Glomerular visceral epithelial cell (primary cell): ENCODE measurements at regions not wholly inside any gene's neighbourhood (a gene's known extent, or its start where the extent isn't known, plus 50 kb on each side); places are given as distances from the start of the nearest gene placed in this dataset.
"Not testable (repeated sequence)": the region's sequence is repeated elsewhere in the genome, so short reads cannot be mapped to it uniquely, and the experiment has no call there.

Experiments used
- DNase-seq: peaks from one replicate; pipeline ENCODE4 v3.0.0-alpha.2; 2016; ENCODE audit errors: extremely low spot score

DNA sequence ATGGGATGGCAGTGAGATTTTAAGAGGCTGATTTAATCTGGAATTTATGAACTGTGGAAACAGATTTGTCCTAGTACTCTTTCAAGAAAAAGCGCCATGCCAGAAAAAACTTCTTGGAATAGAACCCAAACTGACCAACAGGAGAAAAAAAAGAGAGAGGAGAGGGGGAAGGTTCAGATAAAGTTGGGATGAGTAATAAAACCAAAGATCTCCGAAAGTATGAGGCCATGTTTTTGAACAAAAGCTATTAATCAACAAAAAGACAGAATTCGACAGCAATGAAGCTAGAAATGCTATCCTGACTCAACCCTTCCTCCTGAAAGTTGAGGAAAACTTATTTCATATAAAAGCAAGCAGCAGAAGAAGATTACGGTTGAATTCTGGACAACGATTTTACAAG, 135.5 kb downstream of the CEMIP2 start:
- DNase-seq = no peak

DNA sequence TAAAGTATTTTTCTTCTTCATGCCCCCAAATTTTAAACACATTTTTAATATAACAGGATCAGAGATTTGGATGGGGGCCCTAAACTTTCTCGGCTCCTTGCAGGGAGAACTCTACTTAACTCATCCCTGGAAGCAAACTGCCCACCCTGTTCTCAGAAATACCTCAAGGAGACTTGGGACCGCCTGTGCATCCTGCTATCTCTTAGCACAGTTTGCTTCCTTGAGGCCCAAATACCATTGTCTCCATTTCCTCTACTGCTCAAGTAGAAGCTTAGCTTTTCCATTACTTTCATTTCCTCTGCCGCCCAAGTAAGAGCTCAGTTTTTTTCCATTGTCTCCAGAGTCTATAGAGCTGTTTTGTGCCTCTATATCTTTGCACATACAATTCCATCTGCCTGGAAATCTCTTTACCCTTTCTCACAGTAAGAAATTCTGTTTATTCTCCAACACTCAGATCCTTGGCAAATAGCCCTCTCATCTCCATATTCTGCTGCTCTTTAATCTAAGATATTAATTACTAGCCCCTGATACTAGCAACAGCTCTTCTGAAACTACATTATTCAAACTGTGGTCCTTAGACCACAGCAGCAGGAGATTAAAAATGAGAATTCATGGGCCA, 137.8 kb downstream of the CEMIP2 start:
- no peak for DNase-seq

DNA sequence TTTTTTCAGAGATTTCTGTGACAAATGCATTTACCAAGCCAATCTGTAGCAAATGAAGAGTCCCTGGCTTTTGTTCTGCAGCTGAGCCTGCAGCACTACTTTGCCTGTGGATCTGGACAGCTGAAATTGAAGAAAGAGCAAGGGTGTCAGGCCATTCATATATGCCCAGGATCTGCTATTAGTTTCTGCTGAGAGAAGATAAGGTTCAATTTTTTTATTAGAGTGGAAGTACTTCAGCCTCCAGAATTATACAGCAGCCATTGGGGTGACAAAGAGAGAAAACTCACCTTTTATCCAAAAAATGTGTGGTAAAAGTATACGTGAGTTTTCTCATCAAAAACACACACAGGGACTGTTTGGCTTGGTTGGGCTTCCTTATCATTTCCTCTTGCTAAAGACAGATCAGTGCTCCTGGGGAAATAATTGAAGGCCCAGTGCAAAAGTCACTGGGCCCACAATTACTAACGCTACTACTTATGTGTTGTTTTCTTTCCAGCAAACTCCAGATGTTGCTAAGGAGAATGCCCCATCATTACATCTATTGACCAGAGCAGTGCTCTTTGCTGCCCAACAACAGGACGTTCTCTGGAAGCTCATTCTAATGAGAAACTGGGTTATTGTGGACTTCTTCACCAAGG, 138.6 kb downstream of the CEMIP2 start:
- no peak for DNase-seq

DNA sequence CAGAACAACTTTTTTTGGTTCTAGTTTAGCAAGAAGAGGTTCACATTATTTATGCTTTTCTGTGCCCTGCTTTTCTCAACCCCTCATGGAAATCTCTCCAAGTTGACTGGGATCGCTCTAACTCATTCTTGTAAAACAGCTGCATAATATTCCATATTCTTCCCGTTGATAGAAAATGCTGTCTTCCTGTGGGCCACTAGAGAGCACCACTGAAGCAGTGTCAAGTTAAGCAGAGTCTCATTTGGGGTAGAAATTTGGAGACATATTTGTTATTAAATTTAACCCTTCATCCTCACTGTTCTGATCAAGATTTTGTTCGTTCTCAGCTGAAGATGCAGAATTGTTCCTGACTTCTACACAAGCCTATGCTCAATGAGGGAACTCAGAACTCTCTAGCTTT, 140.1 kb downstream of the CEMIP2 start:
- no peak for DNase-seq

DNA sequence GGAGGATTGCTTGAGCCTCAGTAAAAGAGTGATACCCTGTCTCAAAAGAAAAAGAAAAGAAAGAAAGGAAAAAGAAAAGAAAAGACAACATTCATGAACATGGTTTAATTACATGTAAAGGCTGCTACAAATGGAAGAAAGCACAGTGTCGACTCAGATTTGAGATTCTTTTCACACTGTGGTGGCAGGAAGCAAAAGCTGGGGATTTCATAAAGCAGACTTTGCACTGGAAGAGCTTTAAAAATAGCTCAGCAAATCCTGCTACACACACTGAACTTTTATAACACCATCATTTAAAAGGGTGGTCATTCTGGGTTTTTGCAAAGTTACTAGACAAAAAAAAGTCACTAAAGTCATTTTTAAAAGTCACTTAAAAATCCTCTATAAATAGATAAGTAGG, 140.8 kb downstream of the CEMIP2 start:
- no peak for DNase-seq

DNA sequence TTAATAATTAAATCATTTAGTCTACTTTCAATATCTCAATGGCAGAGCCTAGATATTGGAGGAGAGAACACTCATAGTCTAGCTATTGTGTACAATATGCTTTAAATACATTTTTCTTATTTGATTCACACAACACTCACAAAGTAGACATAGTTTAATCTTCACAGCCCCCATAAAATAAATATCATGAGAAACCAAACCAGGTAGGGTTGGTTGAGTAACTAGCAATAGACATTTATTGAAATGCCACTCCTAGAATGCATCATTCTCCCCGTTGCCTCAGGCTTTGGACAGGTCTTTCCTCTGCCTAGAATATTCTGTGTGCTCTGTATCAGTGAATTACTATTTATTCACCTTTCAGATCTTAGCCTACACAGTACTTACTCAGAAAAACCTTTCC, 141.9 kb downstream of the CEMIP2 start:
- DNase-seq = no peak

DNA sequence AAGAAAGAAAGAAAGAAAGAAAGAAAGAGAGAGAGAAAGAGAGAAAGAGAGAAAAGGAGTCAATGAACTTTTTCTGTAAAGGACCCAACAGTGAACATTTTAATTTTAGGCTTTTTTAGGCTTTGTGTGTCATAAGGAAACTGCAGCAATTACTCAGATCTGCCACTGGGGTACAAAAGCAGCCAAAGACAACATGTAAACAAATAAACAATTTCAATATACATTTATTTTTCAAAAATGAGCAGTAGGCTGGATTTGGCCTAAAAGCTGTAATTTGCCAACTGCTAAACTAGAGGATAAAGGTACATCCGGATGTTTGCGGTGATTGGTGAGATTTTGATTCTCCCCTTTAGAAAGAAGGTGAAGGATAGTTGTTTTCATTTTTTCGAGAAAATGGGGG, 143.6 kb downstream of the CEMIP2 start:
- DNase-seq = no peak

DNA sequence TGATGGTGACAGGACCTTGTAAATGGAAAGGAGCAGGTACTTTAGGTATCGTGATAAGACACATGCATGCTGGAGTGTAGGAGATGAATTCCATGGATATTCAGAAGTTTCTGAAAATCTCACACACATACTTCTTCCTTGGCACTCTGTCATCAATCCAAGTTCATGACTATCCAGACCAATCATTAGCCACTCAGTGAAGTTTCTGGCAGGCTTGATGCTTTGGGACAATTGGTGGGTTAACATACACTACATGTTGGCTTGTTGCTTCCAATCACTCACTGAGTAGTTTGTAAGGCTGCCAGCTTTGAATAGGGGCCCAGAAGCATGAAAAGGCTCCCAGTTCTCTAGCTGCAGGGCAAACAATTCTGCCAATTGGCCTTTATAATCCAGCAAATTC, 147.6 kb downstream of the CEMIP2 start:
- no peak for DNase-seq

DNA sequence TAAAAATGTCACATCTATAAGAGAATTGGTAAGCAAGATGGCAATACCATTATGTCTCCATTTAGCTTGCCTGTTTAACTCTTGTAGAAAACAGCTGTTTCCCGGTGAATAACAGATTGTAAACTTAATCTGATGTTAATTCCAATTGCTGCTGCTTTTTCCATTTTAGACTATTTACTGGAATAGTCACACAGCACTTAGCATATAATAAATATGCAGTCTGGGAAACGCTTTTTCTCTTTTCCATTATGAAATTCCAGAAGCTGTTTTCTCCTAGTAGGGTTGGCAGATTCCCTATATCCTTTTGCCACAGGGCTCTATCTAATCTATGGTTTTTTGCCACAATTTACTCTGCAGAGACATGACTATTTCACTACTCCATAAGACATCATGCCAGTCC, 148.0 kb downstream of the CEMIP2 start:
- no peak for DNase-seq

DNA sequence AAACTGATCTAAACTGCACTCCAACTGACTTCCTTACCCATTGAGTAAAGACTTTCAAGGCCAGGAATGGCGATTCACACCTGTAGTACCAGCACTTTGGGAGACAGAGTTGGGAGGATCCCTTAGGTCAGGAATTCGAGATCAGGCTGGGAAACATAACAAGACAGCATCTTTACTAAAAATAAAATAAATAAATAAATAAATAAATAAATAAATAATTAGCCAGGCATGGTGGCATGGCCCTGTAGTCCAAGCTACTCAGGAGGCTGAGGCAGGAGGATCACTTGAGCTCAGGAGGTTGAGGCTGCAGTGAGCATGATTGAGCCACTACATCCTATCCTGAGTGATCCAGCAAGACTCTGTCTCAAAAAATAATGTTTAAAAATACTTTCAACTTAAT, 148.4 kb downstream of the CEMIP2 start:
- DNase-seq = no peak

DNA sequence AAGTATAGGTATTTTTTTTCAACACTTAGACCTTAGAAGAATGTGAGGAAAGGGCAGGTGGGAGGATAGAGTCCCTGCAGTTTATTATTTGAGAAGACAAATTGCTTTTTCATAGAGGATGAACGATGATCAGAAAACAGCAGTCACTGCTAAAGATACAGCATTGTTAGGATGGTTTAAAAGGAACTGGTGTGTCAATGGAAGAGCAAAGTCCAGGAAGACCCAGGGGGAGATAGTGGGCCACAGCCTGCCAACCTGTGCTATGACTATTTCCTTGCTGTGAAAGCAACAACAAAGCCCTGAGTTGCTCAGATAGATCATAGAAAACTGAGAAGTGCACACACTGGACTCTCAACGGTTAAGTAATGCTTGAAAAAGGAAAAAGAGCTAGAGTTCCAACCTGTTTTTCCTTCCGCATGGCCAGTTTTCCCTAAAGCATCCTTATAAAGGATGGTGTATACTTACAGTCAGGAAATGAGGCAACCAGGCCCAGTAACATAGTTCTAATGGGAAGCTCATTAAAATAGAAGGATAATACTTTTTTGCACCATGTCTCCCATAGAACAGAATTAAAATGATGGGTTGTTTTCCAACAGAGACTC, 153.8 kb downstream of the CEMIP2 start:
- DNase-seq = no peak

DNA sequence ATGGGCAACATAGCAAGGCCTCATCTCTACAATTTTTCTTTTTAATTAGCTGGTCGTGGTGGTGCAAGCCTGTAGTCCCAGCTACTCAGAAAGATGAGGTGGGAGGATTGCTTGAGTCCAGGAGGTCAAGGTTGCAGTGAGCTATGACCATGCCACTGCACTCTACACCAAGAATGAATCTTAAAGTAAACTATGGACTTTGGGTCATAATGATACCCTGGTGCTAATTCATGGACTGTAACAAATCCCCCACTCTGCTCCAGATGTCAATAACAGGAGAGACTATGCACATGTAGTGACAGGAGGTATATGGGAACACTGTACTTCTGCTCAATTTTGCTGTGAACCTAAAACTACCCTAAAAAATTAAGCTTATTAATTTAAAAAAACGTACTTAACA, 155.4 kb downstream of the CEMIP2 start:
- DNase-seq = no peak

DNA sequence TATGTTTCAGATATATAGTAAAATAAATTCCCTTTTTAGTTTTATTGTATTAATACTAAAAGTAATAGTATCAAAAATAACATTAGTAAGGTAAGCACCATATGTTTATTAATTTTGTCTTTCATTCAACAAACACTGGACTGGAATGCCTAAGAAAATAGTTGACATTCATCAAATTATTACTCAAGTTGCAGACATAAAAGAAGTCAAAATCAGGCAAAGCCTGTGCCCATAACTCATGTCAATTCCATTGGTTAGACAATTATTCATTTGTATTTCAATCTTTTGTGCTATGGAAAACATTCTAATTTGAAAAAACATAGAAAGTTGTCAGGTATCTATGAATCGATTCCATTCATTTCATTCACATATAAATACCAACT, 158.9 kb downstream of the CEMIP2 start:
- no peak for DNase-seq

DNA sequence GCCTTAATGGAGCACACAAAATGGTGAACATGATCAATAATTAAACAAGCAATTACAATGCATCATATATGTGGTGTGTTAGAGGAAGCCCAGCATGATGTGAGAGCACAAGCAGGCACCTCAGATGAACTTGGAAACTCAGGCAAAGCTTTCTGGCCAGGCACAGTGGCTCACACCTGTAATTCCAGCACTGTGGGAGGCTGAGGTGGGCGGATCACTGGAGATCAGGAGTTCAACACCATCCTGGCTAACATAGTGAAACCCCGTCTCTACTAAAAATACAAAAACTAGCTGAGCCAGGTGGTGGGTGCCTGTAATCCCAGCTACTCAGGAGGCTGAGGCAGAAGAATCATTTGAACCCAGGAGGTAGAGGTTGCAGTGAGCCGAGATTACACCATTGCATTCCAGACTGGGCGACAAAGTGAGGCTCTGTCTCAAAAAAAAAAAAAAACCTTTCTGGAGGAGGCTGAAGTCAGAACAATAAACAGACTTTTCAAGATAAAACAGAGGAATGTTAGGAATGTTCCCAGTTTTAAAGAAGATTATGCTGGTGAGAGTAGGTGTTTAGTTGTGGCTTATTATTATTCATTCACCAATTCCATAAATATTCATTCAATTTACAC, 159.4 kb downstream of the CEMIP2 start:
- DNase-seq = peak; percentile 7

DNA sequence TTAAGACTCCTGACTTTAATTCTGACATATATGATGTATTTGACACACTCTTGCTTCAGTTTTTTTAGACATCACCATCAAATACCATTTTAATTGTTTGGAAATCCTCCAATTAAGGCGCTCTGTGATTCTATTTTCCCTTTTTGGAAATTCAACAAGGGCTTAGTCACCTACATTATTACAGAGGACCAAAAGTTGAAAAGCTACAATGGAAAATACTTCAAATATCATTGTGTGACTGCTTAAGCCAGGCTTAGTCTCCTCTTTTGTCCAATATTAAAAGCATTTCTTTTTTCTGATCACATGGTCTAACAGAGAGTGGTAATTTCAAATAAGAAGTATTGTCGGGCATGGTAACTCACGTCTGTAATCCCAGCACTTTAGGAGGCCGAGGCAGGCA, 160.3 kb downstream of the CEMIP2 start:
- DNase-seq = no peak

DNA sequence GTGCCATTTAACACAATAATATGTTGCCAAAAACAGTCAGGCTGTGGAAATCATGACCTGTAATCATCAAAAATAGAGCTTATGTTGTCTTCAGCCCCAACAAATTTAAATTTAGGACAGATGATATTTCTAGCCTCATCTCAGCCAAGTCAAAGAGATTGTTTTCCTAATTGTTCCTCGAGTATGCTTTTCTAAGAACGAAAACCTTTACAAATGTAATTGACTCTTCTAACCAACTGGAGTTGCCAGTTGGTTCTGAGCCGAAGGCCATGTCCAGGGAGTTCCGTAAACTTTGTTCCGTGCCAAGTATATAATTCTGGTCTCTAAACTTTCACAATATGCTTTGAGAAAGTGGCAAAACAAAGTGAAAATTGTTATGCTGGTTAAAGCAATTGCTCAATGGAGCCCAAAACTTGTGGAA, 160.8 kb downstream of the CEMIP2 start:
- no peak for DNase-seq

DNA sequence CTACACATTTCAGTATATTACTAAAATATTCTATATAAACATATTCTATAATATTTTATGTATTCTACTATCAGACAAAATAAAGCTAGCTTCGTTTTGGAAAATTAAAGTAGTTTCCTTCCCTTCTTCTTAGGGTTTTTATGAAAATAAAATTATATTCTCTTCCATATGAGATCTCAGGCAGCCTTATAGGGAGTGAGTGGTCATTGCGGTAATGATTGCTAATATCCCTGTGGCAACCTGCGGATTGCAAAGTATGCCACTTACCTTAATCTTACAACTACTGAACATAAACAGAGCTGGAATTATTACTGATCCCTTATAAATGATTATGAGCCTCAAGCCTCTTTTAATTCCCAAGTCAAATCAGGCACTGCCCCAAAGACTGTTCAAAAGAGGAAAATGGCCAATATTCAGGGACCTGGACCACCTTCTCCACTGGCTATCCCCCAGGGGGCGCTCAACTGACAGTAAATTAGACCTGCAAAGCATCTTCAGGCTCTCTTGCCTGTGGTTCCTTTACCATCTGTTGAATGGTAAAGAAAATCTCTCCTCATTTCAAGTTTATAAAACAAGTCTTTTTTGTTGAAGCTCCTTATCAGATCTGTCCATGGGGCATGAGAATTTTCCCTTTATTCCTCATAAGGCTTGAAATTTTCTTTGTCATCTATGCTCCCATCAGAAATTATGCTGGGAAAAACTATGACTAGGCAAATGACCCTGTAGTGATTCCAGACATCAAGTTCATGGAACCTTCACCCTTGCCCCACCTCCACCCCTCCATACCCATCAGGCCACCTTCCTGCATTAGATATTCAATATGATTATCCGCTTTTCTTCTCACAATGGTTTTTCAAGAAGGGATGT, 163.9 kb downstream of the CEMIP2 start:
- peak; percentile 62 for DNase-seq

DNA sequence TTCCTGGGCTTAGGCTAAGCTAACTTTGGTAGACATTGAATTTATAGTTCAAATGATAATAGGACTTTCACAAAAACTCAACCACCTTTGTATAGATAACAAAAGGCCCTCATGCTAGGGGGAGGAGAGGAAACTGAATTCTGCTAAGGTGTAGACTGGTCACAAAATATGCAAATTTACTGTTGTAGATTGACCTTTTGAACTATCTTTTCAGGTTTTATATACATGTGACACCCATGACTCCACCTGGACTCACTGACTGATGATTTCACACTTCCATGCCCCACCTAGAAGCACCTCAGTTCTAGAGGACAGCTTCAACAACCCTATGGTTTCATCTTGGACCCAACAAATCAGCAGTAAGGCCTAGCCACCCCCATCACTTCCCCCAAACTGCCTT, 165.7 kb downstream of the CEMIP2 start:
- no peak for DNase-seq

DNA sequence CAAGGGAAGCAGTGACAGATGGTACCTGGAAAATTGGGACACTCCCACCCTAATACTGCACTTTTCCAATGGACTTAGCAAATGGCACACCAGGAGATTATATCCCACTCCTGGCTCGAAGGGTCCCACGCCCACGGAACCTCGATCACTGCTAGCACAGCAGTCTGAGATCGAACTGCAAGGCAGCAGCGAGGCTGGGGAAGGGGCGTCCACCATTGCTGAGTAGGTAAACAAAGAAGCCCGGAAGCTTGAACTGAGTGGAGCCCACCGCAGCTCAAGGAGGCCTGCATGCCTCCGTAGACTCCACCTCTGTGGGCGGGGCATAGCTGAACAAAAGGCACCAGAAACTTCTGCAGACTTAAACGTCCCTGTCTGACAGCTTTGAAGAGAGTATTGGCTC, 172.6 kb downstream of the CEMIP2 start:
- not testable (repeated sequence) for DNase-seq

DNA sequence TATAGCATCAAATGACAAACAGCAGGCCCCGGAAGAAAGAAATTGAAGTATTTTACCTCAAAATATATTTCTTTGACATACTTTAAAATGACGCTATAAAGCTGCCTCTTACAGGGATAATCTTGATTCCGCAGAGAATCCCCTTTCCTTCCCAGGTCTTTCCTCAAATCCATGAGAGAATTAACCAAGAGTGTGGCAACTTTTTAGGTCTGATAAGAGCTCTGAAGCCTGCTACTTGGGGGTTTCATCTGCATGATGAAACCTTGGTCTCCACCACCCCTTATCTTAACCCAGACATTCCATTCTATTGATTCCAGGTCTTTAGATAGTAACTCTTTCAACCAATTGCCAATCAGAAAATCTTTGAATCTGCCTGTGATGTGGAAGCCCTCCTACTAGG, 173.8 kb downstream of the CEMIP2 start:
- no peak for DNase-seq

DNA sequence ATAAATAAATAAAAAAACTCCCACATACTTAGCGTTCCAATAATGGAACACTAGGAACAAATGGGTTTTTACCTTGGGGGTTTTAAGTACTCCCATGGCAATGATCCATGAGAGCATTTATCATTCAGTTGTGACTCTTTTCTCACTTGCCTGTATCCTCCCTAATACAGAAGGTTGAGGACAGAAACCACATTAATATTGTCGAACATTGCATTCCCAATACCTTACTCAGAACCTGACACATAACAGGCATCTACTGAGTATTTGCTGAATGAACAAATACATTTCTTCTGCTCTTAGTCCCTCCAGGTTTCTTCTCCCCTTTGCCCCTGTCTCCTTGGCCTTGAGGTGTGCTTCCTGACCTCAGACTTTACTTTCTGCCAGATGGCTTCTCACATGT, 175.9 kb downstream of the CEMIP2 start:
- peak; percentile 24 for DNase-seq

DNA sequence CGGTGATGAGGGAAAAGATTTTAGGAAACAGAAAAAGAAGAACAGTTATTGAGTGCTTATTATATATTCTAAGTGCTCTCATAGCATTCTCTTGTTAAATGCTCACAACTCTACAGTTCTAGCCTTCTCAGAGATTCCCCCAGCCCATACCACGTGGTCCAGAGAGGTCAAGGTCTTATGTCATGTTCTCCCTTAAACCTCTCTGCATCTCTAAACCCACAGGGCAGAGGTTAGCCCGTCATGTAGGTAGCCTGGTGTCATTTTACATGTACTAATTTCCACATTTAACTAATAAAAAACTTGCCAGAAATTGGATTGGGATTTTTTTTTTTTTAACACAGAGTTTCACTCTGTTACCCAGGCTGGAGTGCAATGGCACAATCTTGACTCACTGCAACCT, 178.0 kb downstream of the CEMIP2 start:
- no peak for DNase-seq
